PC-9 (cell line): ENCODE measurements at regions not wholly inside any gene's neighbourhood (a gene's known extent, or its start where the extent isn't known, plus 50 kb on each side); places are given as distances from the start of the nearest gene placed in this dataset.

Experiments
- BruUV-seq: library from RNA; stranded (reverse); fragments of 400-500 nt; replicated peaks from 2 replicates; lab custom pipeline; 2021; lab: Mats Ljungman, UMichigan
- CTCF ChIA-PET: fragments of 300-600 bp; sonication (Branson Sonifier 250); formaldehyde crosslinking; loops from one replicate; lab custom pipeline; 2022; ENCODE audit warnings: antibody characterized with exemption; lab: Charles Lee
- POLR2A ChIA-PET: fragments of 300-600 bp; sonication (Branson Sonifier 250); formaldehyde crosslinking; loops from one replicate; lab custom pipeline; 2022; ENCODE audit warnings: antibody characterized with exemption; ENCODE audit not compliant: unreplicated experiment; lab: Charles Lee
- DNase-seq, 2 experiments: peaks; one replicate each; pipeline versions ENCODE4 v3.0.0 to v3.0.0-alpha.2; 2015 to 2022; ENCODE audit warnings: mixed read lengths in 1 of 2
- H2AFZ ChIP-seq: fragments of 200-600 bp; sonication (generic); 2 replicates; pipeline ENCODE4 v1.8.1; 2017; ENCODE audit warnings: antibody characterized with exemption
- H3F3A ChIP-seq: fragments of 200-600 bp; sonication (generic); 2 replicates; pipeline ENCODE4 v1.8.1; 2017; ENCODE audit warnings: antibody characterized with exemption, mild to moderate bottlenecking, low read depth; ENCODE audit not compliant: insufficient read depth
- H3K27ac ChIP-seq: fragments of 200-600 bp; sonication (generic); 2 replicates; pipeline ENCODE4 v1.6.1; 2016; ENCODE audit warnings: mixed run types
- H3K27me3 ChIP-seq: fragments of 200-600 bp; sonication (generic); 2 replicates; pipeline ENCODE4 v1.6.1; 2016; ENCODE audit warnings: low read depth, mixed run types; ENCODE audit not compliant: insufficient read depth
- H3K36me3 ChIP-seq: fragments of 200-600 bp; sonication (generic); 2 replicates; pipeline ENCODE4 v1.6.1; 2016; ENCODE audit warnings: low read depth, mixed run types
- H3K4me1 ChIP-seq: fragments of 200-600 bp; sonication (generic); replicated peaks from 2 replicates; pipeline ENCODE4 v1.6.1; 2016; ENCODE audit warnings: mixed run types; ENCODE audit not compliant: insufficient read depth
- H3K4me2 ChIP-seq: fragments of 200-600 bp; sonication (generic); 2 replicates; pipeline ENCODE4 v1.6.1; 2017; ENCODE audit warnings: mixed run types
- H3K4me3 ChIP-seq: fragments of 200-600 bp; sonication (generic); 2 replicates; pipeline ENCODE4 v1.6.1; 2016; ENCODE audit warnings: mixed run types
- H3K79me2 ChIP-seq: fragments of 200-600 bp; sonication (generic); 2 replicates; pipeline ENCODE4 v1.6.1; 2017; ENCODE audit warnings: low read depth, mixed run types
- H3K9me2 ChIP-seq: fragments of 200-600 bp; sonication (generic); 2 replicates; pipeline ENCODE4 v1.8.1; 2017; ENCODE audit warnings: mild to moderate bottlenecking; ENCODE audit not compliant: insufficient read depth
- H3K9me3 ChIP-seq: fragments of 200-600 bp; sonication (generic); 2 replicates; pipeline ENCODE4 v1.8.1; 2016; ENCODE audit warnings: low read depth; ENCODE audit not compliant: insufficient read depth
- H4K20me1 ChIP-seq: fragments of 200-600 bp; sonication (generic); 2 replicates; pipeline ENCODE4 v1.8.1; 2017; ENCODE audit not compliant: insufficient read depth
- CTCF ChIP-seq: fragments of 200-600 bp; sonication (generic); conservative IDR thresholded peaks from 2 replicates; pipeline ENCODE4 v1.6.1; 2017; ENCODE audit warnings: mixed run types, antibody characterized with exemption, mild to moderate bottlenecking, moderate library complexity
- EZH2 ChIP-seq: fragments of 200-600 bp; sonication (generic); IDR thresholded peaks from 2 replicates; pipeline ENCODE4 v1.8.0; 2017; ENCODE audit warnings: antibody characterized with exemption, low read depth
- intact Hi-C: fragments of 100-400 bp; cut with micrococcal nuclease; formaldehyde crosslinking; loops from one replicate; pipeline ENCODE4 v1.10.0; 2022; ENCODE audit not compliant: unreplicated experiment

GRCh38 chr2:116513991-116514390 lies 1300.5 kb upstream of the DDX18 start:
- DNase-seq = no peak
- POLR2A ChIA-PET = no interaction called here
- CTCF ChIA-PET = no interaction called here

GRCh38 chr2:116517936-116518335 lies 1296.6 kb upstream of the DDX18 start:
- H3K79me2 ChIP-seq = no peaks in the 10 kb centered on the region
- no peak overlapping the region for H3K4me3 ChIP-seq
- H3K9me2 ChIP-seq = no peaks in the 10 kb centered on the region
- no peak for DNase-seq
- no peaks in the 10 kb centered on the region for H3K27me3 ChIP-seq
- POLR2A ChIA-PET = no interaction called here
- no peaks in the 10 kb centered on the region for H3K36me3 ChIP-seq
- no peaks in the 10 kb centered on the region for H4K20me1 ChIP-seq
- no peak overlapping the region for H3K4me2 ChIP-seq
- intact Hi-C loops = loop anchor here (10.0 kb wide), 1 partner anchor 1257 kb away; no protein-coding TSS in a partner anchor
- H3F3A ChIP-seq = no peaks in the 10 kb centered on the region
- no peak overlapping the region for H3K27ac ChIP-seq
- no peak overlapping the region for H2AFZ ChIP-seq
- H3K4me1 ChIP-seq = no peaks in the 10 kb centered on the region
- TF ChIP-seq EZH2 (no peak), CTCF (no peak)
- no peaks in the 10 kb centered on the region for H3K9me3 ChIP-seq
- CTCF ChIA-PET = no interaction called here
- no TSS peak for BruUV-seq

More at GRCh38 chr2:116513991-116514390, 1300.5 kb upstream of the DDX18 start:
- H3K79me2 ChIP-seq = no peaks in the 10 kb centered on the region
- no peaks in the 10 kb centered on the region for H3K27me3 ChIP-seq
- H3K4me2 ChIP-seq = no peak overlapping the region
- H3F3A ChIP-seq = no peaks in the 10 kb centered on the region
- H3K4me3 ChIP-seq = no peak overlapping the region
- H3K27ac ChIP-seq = no peak overlapping the region
- H2AFZ ChIP-seq = no peak overlapping the region
- H3K9me2 ChIP-seq = 0 out of 2 replicates have a peak, but pooled peaks cover 3% of the 10 kb centered on the region
- H3K4me1 ChIP-seq = no peaks in the 10 kb centered on the region
- H3K36me3 ChIP-seq = no peaks in the 10 kb centered on the region
- TF ChIP-seq EZH2 (no peak), CTCF (no peak)
- BruUV-seq = no TSS peak
- no peaks in the 10 kb centered on the region for H4K20me1 ChIP-seq
- intact Hi-C loops = loop anchor here (10.0 kb wide), 1 partner anchor 1261 kb away; no protein-coding TSS in a partner anchor
- H3K9me3 ChIP-seq = no peaks in the 10 kb centered on the region

- Histone ChIP-seq H2AFZ (no peak overlapping the region), H3K9me2 (no peaks in the 10 kb centered on the region), H3F3A (no peaks in the 10 kb centered on the region), H3K4me2 (no peak overlapping the region), H3K36me3 (no peaks in the 10 kb centered on the region), H4K20me1 (no peaks in the 10 kb centered on the region), H3K79me2 (no peaks in the 10 kb centered on the region), H3K4me1 (no peaks in the 10 kb centered on the region), H3K27ac (no peak overlapping the region), H3K9me3 (no peaks in the 10 kb centered on the region), H3K4me3 (no peak overlapping the region), H3K27me3 (no peaks in the 10 kb centered on the region)
- BruUV-seq = no TSS peak
- ChIA-PET CTCF (no interaction called here), POLR2A (no interaction called here)
- intact Hi-C loops = no loop called here
- no peak for DNase-seq
- TF ChIP-seq EZH2 (no peak), CTCF (no peak)
These were observed 1276.7 kb upstream of the DDX18 start for GRCh38 chr2:116537811-116538210.
